ENCODE measurements at regions not wholly inside any gene's neighbourhood (a gene's known extent, or its start where the extent isn't known, plus 50 kb on each side); places are given as distances from the start of the nearest gene placed in this dataset.

DNA sequence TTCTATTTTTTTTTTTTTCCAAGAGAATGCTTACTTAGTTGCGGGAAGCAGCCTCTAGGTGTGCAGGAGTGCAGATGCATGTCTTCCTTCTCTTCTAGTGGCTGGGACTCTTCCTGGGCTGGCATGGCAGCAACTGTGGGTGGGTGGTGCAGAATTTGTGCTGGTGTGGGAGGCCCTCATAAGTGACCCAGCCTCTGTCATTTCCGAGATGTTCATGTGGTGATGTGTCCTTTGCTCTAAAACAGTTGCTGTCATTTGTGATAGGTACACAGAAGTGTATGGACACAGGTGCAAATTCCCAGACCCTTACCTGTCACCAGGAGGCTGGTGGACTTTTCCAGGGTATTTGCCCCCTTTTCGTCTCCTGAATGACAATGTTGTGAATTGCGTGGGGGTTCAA, 367.7 kb downstream of the KCNRG start:
- TF ChIP-seq, protein P1, sequence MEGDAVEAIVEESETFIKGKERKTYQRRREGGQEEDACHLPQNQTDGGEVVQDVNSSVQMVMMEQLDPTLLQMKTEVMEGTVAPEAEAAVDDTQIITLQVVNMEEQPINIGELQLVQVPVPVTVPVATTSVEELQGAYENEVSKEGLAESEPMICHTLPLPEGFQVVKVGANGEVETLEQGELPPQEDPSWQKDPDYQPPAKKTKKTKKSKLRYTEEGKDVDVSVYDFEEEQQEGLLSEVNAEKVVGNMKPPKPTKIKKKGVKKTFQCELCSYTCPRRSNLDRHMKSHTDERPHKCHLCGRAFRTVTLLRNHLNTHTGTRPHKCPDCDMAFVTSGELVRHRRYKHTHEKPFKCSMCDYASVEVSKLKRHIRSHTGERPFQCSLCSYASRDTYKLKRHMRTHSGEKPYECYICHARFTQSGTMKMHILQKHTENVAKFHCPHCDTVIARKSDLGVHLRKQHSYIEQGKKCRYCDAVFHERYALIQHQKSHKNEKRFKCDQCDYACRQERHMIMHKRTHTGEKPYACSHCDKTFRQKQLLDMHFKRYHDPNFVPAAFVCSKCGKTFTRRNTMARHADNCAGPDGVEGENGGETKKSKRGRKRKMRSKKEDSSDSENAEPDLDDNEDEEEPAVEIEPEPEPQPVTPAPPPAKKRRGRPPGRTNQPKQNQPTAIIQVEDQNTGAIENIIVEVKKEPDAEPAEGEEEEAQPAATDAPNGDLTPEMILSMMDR (IDR thresholded peaks at IDR 0.05; ENCODE audit: insufficient read depth, low read depth, low read length) = no peak
- no peak for TF ChIP-seq EZH2 (IDR thresholded peaks at IDR 0.05; ENCODE audit: insufficient read depth, low read length)

Data from astrocyte (in vitro differentiated cells and primary cell).